ENCODE measurements at regions not wholly inside any gene's neighbourhood (a gene's known extent, or its start where the extent isn't known, plus 50 kb on each side); places are given as distances from the start of the nearest gene placed in this dataset.

DNA sequence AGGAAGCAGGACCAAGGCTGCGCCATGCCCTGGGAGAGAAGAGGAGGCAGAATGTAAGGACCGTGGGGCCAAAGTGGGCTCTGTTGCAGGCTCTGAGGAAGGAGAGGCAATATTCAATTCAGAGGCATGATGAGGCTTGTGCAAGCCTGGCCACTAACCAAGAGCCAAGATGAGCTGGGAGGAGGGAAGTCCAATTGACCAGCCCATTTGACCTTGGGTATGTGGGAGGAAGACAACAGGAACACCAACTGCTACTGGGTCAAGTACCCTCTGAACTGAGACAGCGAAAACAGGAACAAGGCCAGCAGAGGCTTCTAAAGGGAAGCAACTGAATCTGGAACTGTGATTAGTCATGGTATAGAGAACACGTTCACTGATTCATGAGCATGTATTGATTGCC, 779.6 kb downstream of the MAFB start:
- no peak for ATAC-seq
- peaks cover 18% of the 10 kb centered on the region for H3K9me2 ChIP-seq (ENCODE audit: insufficient read depth)
- H3K36me3 ChIP-seq (ENCODE audit: insufficient read depth) = no peaks in the 10 kb centered on the region
- H3K79me2 ChIP-seq (replicated peaks; ENCODE audit: insufficient read depth) = no peaks in the 10 kb centered on the region
- no peak for DNase-seq (ENCODE audit: low spot score)
- no peaks in the 10 kb centered on the region for H3K27me3 ChIP-seq (ENCODE audit: insufficient read depth)
- Mint-ChIP-seq H3K9me3 (no peaks in the 10 kb centered on the region), H3K27me3 (ENCODE audit: insufficient read depth, low read depth, poor library complexity) (no peaks in the 10 kb centered on the region), H3K36me3 (ENCODE audit: low read depth) (no peaks in the 10 kb centered on the region), H3K27ac (no peak overlapping the region), H3K4me3 (no peak overlapping the region), H3K4me1 (no peaks in the 10 kb centered on the region)
- no peak overlapping the region for H3K4me2 ChIP-seq
- H3K4me1 ChIP-seq (ENCODE audit: insufficient read depth) = no peaks in the 10 kb centered on the region
- no peak overlapping the region for H3K4me3 ChIP-seq
- H2AFZ ChIP-seq = no peak overlapping the region
- no peak overlapping the region for H3K27ac ChIP-seq (ENCODE audit: low read depth)
- TF ChIP-seq ZNF114 (CRISPR knock-in tag; IDR thresholded peaks at IDR 0.05) (no peak), POLR2AphosphoS5 (IDR thresholded peaks at IDR 0.05; ENCODE audit: low read depth) (no peak)
- no peaks in the 10 kb centered on the region for H4K20me1 ChIP-seq (replicated peaks; ENCODE audit: insufficient read depth)
- no peaks in the 10 kb centered on the region for H3F3A ChIP-seq (replicated peaks; ENCODE audit: low read depth)

DNA sequence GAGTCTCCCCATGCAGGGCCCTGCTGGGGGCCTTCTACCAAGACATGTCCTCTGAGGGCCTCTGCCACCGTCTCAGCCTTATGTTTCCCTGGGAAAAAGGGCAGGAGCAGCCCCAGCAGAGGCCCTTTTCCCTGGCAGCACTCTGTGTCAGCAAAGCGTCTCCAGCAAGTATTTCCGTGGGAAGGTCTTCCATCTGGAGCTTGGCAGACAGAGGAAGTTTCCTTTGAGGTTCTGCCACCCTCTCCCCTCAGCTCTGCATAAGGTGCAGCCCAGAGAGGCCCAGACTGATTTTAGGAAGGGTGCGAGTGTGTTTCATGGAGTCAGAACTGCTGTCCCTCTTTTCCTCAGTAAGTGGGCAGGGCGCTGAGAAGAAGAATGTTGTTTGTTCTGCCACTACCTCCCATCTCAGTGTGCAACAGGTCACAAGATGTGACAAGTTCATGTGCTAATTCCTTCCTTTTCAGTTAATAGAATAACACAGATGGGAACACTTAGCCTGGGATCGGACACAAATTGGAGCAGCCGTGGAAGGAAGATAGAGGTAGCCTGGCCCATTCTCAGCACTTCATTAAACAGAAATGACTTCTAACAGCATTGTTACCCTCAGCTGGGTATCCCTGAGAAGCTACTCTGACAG, 784.4 kb downstream of the MAFB start:
- TF ChIP-seq POLR2AphosphoS5 (IDR thresholded peaks at IDR 0.05; ENCODE audit: low read depth) (no peak), CREB1 (CRISPR knock-in tag; IDR thresholded peaks at IDR 0.05; ENCODE audit: low read depth) (no peak), EZH2 (IDR thresholded peaks at IDR 0.05; ENCODE audit: low read depth, unreplicated experiment) (no peak), NANOG (IDR thresholded peaks at IDR 0.05; ENCODE audit: borderline replicate concordance) (no peak), EZH2phosphoT487 (IDR thresholded peaks at IDR 0.05; ENCODE audit: unreplicated experiment) (no peak), ZNF114 (CRISPR knock-in tag; IDR thresholded peaks at IDR 0.05) (no peak)
- TF ChIP-seq, protein P1, sequence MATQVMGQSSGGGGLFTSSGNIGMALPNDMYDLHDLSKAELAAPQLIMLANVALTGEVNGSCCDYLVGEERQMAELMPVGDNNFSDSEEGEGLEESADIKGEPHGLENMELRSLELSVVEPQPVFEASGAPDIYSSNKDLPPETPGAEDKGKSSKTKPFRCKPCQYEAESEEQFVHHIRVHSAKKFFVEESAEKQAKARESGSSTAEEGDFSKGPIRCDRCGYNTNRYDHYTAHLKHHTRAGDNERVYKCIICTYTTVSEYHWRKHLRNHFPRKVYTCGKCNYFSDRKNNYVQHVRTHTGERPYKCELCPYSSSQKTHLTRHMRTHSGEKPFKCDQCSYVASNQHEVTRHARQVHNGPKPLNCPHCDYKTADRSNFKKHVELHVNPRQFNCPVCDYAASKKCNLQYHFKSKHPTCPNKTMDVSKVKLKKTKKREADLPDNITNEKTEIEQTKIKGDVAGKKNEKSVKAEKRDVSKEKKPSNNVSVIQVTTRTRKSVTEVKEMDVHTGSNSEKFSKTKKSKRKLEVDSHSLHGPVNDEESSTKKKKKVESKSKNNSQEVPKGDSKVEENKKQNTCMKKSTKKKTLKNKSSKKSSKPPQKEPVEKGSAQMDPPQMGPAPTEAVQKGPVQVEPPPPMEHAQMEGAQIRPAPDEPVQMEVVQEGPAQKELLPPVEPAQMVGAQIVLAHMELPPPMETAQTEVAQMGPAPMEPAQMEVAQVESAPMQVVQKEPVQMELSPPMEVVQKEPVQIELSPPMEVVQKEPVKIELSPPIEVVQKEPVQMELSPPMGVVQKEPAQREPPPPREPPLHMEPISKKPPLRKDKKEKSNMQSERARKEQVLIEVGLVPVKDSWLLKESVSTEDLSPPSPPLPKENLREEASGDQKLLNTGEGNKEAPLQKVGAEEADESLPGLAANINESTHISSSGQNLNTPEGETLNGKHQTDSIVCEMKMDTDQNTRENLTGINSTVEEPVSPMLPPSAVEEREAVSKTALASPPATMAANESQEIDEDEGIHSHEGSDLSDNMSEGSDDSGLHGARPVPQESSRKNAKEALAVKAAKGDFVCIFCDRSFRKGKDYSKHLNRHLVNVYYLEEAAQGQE (IDR thresholded peaks at IDR 0.05; ENCODE audit: unreplicated experiment) = no peak
- TF ChIP-seq, protein P2, sequence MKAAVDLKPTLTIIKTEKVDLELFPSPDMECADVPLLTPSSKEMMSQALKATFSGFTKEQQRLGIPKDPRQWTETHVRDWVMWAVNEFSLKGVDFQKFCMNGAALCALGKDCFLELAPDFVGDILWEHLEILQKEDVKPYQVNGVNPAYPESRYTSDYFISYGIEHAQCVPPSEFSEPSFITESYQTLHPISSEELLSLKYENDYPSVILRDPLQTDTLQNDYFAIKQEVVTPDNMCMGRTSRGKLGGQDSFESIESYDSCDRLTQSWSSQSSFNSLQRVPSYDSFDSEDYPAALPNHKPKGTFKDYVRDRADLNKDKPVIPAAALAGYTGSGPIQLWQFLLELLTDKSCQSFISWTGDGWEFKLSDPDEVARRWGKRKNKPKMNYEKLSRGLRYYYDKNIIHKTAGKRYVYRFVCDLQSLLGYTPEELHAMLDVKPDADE (IDR thresholded peaks at IDR 0.05) = no peak
- TF ChIP-seq, protein P3, sequence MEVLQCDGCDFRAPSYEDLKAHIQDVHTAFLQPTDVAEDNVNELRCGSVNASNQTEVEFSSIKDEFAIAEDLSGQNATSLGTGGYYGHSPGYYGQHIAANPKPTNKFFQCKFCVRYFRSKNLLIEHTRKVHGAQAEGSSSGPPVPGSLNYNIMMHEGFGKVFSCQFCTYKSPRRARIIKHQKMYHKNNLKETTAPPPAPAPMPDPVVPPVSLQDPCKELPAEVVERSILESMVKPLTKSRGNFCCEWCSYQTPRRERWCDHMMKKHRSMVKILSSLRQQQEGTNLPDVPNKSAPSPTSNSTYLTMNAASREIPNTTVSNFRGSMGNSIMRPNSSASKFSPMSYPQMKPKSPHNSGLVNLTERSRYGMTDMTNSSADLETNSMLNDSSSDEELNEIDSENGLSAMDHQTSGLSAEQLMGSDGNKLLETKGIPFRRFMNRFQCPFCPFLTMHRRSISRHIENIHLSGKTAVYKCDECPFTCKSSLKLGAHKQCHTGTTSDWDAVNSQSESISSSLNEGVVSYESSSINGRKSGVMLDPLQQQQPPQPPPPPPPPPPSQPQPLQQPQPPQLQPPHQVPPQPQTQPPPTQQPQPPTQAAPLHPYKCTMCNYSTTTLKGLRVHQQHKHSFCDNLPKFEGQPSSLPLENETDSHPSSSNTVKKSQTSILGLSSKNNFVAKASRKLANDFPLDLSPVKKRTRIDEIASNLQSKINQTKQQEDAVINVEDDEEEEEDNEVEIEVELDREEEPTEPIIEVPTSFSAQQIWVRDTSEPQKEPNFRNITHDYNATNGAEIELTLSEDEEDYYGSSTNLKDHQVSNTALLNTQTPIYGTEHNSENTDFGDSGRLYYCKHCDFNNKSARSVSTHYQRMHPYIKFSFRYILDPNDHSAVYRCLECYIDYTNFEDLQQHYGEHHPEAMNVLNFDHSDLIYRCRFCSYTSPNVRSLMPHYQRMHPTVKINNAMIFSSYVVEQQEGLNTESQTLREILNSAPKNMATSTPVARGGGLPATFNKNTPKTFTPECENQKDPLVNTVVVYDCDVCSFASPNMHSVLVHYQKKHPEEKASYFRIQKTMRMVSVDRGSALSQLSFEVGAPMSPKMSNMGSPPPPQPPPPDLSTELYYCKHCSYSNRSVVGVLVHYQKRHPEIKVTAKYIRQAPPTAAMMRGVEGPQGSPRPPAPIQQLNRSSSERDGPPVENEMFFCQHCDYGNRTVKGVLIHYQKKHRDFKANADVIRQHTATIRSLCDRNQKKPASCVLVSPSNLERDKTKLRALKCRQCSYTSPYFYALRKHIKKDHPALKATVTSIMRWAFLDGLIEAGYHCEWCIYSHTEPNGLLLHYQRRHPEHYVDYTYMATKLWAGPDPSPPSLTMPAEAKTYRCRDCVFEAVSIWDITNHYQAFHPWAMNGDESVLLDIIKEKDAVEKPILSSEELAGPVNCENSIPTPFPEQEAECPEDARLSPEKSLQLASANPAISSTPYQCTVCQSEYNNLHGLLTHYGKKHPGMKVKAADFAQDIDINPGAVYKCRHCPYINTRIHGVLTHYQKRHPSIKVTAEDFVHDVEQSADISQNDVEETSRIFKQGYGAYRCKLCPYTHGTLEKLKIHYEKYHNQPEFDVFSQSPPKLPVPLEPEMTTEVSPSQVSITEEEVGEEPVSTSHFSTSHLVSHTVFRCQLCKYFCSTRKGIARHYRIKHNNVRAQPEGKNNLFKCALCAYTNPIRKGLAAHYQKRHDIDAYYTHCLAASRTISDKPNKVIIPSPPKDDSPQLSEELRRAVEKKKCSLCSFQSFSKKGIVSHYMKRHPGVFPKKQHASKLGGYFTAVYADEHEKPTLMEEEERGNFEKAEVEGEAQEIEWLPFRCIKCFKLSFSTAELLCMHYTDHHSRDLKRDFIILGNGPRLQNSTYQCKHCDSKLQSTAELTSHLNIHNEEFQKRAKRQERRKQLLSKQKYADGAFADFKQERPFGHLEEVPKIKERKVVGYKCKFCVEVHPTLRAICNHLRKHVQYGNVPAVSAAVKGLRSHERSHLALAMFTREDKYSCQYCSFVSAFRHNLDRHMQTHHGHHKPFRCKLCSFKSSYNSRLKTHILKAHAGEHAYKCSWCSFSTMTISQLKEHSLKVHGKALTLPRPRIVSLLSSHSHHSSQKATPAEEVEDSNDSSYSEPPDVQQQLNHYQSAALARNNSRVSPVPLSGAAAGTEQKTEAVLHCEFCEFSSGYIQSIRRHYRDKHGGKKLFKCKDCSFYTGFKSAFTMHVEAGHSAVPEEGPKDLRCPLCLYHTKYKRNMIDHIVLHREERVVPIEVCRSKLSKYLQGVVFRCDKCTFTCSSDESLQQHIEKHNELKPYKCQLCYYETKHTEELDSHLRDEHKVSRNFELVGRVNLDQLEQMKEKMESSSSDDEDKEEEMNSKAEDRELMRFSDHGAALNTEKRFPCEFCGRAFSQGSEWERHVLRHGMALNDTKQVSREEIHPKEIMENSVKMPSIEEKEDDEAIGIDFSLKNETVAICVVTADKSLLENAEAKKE (CRISPR knock-in tag; IDR thresholded peaks at IDR 0.05) = no peak
- Histone ChIP-seq H3K4me3 (no peak overlapping the region), H3K27ac (ENCODE audit: low read depth) (no peak overlapping the region), H2AFZ (no peak overlapping the region), H4K20me1 (replicated peaks; ENCODE audit: insufficient read depth) (no peaks in the 10 kb centered on the region), H3K4me2 (no peak overlapping the region), H3K27me3 (ENCODE audit: insufficient read depth) (no peaks in the 10 kb centered on the region), H3K4me1 (ENCODE audit: insufficient read depth) (peaks cover 25% of the 10 kb centered on the region), H3K36me3 (ENCODE audit: insufficient read depth) (no peaks in the 10 kb centered on the region), H3F3A (replicated peaks; ENCODE audit: low read depth) (no peaks in the 10 kb centered on the region), H3K79me2 (replicated peaks; ENCODE audit: insufficient read depth) (no peaks in the 10 kb centered on the region), H3K9me2 (ENCODE audit: insufficient read depth) (peaks cover 13% of the 10 kb centered on the region; the same call in 1 of the 2 replicates)
- H3K36me3 Mint-ChIP-seq (ENCODE audit: low read depth) = peaks cover 5% of the 10 kb centered on the region; the same call in 2 of the 3 replicates
- ATAC-seq = no peak
- 0 out of 2 replicates have a peak overlapping the region, but pooled peaks have one; percentile 17 for H3K27ac Mint-ChIP-seq
- H3K4me1 Mint-ChIP-seq = peaks cover 24% of the 10 kb centered on the region
- H3K4me3 Mint-ChIP-seq = no peak overlapping the region
- DNase-seq (ENCODE audit: low spot score) = no peak
- peaks cover 2% of the 10 kb centered on the region for H3K27me3 Mint-ChIP-seq (ENCODE audit: insufficient read depth, low read depth, poor library complexity)
- H3K9me3 Mint-ChIP-seq = no peaks in the 10 kb centered on the region; the same call in 2 of the 3 replicates
